ENCODE measurements at regions not wholly inside any gene's neighbourhood (a gene's known extent, or its start where the extent isn't known, plus 50 kb on each side); places are given as distances from the start of the nearest gene placed in this dataset.

DNA sequence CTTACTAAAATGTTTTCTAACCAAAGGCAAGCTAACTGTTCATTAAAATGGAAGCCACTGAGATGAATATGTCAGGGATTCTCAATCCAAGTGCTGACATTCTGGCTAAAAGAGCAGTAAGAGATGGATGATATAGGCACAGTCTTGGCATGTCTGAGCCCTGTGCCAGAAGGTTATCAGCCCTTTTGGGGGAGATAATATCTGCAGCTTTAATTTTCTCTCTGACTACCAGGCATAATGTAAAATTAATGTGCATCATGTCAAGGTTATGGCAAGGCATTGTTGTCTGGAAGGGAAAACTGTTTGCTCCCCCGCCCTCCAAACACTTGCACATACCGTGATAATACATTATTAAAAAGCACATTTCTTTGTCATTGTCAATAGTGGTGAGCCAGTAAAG is 609.8 kb downstream of the ZNF608 start:
- Histone ChIP-seq H3K9ac (ENCODE audit: insufficient read depth, low read length, poor library complexity, severe bottlenecking) (no peak overlapping the region), H3K36me3 (replicated peaks in 1 of 2; ENCODE audit: control insufficient read depth in 1 of 2, insufficient read depth in 2 of 2, low read length in 2 of 2) (no peaks in the 10 kb centered on the region), H3K27ac (ENCODE audit: low read depth in 1 of 2, low read length in 2 of 2) (no peak overlapping the region), H4K20me1 (ENCODE audit: insufficient read depth, low read length) (no peaks in the 10 kb centered on the region), H3K4me3 (replicated peaks in 1 of 3; ENCODE audit: low read depth in 2 of 3, low read length in 3 of 3) (no peak overlapping the region), H3K4me1 (ENCODE audit: control insufficient read depth in 1 of 2, insufficient read depth in 2 of 2, low read length in 2 of 2) (no peaks in the 10 kb centered on the region), H3K79me2 (ENCODE audit: insufficient read depth, low read length) (no peaks in the 10 kb centered on the region), H3K4me2 (replicated peaks; ENCODE audit: extremely low read depth, low read length, poor library complexity, severe bottlenecking) (no peak overlapping the region), H2AFZ (ENCODE audit: insufficient read depth, low read depth, low read length, poor library complexity, severe bottlenecking) (no peak overlapping the region), H3K9me3 (replicated peaks in 1 of 2; ENCODE audit: control insufficient read depth in 1 of 2, insufficient read depth in 1 of 2, low read length in 2 of 2) (peaks cover 0 to 3% of the 10 kb centered on the region in 2 donors), H3K27me3 (ENCODE audit: control insufficient read depth in 2 of 2, insufficient read depth in 2 of 2, low read length in 2 of 2) (no peaks in the 10 kb centered on the region)
- no peaks in the 10 kb centered on the region for H3K36me3 Mint-ChIP-seq
- H3K9me3 Mint-ChIP-seq: peaks cover 1 to 10% (median 3%) of the 10 kb centered on the region in 7 donors
- TF ChIP-seq, protein P1, sequence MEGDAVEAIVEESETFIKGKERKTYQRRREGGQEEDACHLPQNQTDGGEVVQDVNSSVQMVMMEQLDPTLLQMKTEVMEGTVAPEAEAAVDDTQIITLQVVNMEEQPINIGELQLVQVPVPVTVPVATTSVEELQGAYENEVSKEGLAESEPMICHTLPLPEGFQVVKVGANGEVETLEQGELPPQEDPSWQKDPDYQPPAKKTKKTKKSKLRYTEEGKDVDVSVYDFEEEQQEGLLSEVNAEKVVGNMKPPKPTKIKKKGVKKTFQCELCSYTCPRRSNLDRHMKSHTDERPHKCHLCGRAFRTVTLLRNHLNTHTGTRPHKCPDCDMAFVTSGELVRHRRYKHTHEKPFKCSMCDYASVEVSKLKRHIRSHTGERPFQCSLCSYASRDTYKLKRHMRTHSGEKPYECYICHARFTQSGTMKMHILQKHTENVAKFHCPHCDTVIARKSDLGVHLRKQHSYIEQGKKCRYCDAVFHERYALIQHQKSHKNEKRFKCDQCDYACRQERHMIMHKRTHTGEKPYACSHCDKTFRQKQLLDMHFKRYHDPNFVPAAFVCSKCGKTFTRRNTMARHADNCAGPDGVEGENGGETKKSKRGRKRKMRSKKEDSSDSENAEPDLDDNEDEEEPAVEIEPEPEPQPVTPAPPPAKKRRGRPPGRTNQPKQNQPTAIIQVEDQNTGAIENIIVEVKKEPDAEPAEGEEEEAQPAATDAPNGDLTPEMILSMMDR (IDR thresholded peaks at IDR 0.05): no peak
- H3K27ac Mint-ChIP-seq: no peak overlapping the region
- intact Hi-C loops (cut with micrococcal nuclease): no loop called here
- no peak overlapping the region for H3K4me3 Mint-ChIP-seq
- H3K4me1 Mint-ChIP-seq: no peaks in the 10 kb centered on the region
- no CpG with 5 or more reads among the region's 2 CpGs for WGBS (ENCODE audit: insufficient coverage)
- DNase-seq: no peak
- H3K27me3 Mint-ChIP-seq (ENCODE audit: low read depth in 3 of 3): peaks cover 0 to 2% (median 0%) of the 10 kb centered on the region in 3 donors

GRCh38 chr5:124134941-124135340 is 611.5 kb downstream of the ZNF608 start:
- DNase-seq: no peak
- H3K9ac ChIP-seq (ENCODE audit: insufficient read depth, low read length, poor library complexity, severe bottlenecking): no peak overlapping the region
- peaks cover 0 to 3% (median 1%) of the 10 kb centered on the region in 7 donors for H3K9me3 Mint-ChIP-seq
- no peak overlapping the region for H3K4me3 ChIP-seq (replicated peaks in 1 of 3; ENCODE audit: low read depth in 2 of 3, low read length in 3 of 3)
- H3K36me3 Mint-ChIP-seq: no peaks in the 10 kb centered on the region
- intact Hi-C loops (cut with micrococcal nuclease): no loop called here
- no peaks in the 10 kb centered on the region for H4K20me1 ChIP-seq (ENCODE audit: insufficient read depth, low read length)
- no peak overlapping the region for H3K27ac ChIP-seq (ENCODE audit: low read depth in 1 of 2, low read length in 2 of 2)
- H3K36me3 ChIP-seq (replicated peaks in 1 of 2; ENCODE audit: control insufficient read depth in 1 of 2, insufficient read depth in 2 of 2, low read length in 2 of 2): no peaks in the 10 kb centered on the region
- no CpG with 5 or more reads among the region's 2 CpGs for WGBS (ENCODE audit: insufficient coverage)
- H3K4me3 Mint-ChIP-seq: no peak overlapping the region
- H2AFZ ChIP-seq (ENCODE audit: insufficient read depth, low read depth, low read length, poor library complexity, severe bottlenecking): no peak overlapping the region
- H3K4me1 ChIP-seq (ENCODE audit: control insufficient read depth in 1 of 2, insufficient read depth in 2 of 2, low read length in 2 of 2): no peaks in the 10 kb centered on the region
- no peak overlapping the region for H3K27ac Mint-ChIP-seq
- no peaks in the 10 kb centered on the region for H3K4me1 Mint-ChIP-seq
- H3K27me3 ChIP-seq (ENCODE audit: control insufficient read depth in 2 of 2, insufficient read depth in 2 of 2, low read length in 2 of 2): no peaks in the 10 kb centered on the region
- no peaks in the 10 kb centered on the region for H3K79me2 ChIP-seq (ENCODE audit: insufficient read depth, low read length)
- H3K27me3 Mint-ChIP-seq (ENCODE audit: low read depth in 3 of 3): peaks cover 0 to 2% (median 0%) of the 10 kb centered on the region in 3 donors
- H3K9me3 ChIP-seq (replicated peaks in 1 of 2; ENCODE audit: control insufficient read depth in 1 of 2, insufficient read depth in 1 of 2, low read length in 2 of 2): peaks cover 0 to 3% of the 10 kb centered on the region in 2 donors
- no peak overlapping the region for H3K4me2 ChIP-seq (replicated peaks; ENCODE audit: extremely low read depth, low read length, poor library complexity, severe bottlenecking)
- TF ChIP-seq, protein P1 (IDR thresholded peaks at IDR 0.05): no peak

All from CD14-positive monocyte (primary cell).